DMS114 treated with DMSO at 0.1 percent for 48 hours (cell line): ENCODE measurements at regions not wholly inside any gene's neighbourhood (a gene's known extent, or its start where the extent isn't known, plus 50 kb on each side); places are given as distances from the start of the nearest gene placed in this dataset.
"Not testable (repeated sequence)": the region's sequence is repeated elsewhere in the genome, so short reads cannot be mapped to it uniquely, and the experiment has no call there.

ENCODE experiments used
- DNase-seq: peaks from one replicate; lab custom pipeline; 2025; ENCODE audit not compliant: unreplicated experiment; lab: John Stamatoyannopoulos, UW

GRCh38 chr3:18562364-18563154 is 137.4 kb upstream of the SATB1 start:
- DNase-seq: no peak

- no peak for DNase-seq
Observed at GRCh38 chr3:18559331-18559842, 134.2 kb upstream of the SATB1 start.

GRCh38 chr3:18558507-18558906 is 133.4 kb upstream of the SATB1 start:
- no peak for DNase-seq

- DNase-seq: no peak
Observed at GRCh38 chr3:18557216-18557615, 132.1 kb upstream of the SATB1 start.

- DNase-seq: no peak
Observed at GRCh38 chr3:18556503-18557135, 131.5 kb upstream of the SATB1 start.

- DNase-seq: no peak
Observed at GRCh38 chr3:18556001-18556408, 130.9 kb upstream of the SATB1 start.

- DNase-seq: not testable (repeated sequence)
Observed at GRCh38 chr3:18552579-18553105, 127.5 kb upstream of the SATB1 start.

- DNase-seq: no peak
Observed at GRCh38 chr3:18546632-18547031, 121.5 kb upstream of the SATB1 start.

GRCh38 chr3:18544146-18544545 is 119.0 kb upstream of the SATB1 start:
- no peak for DNase-seq

- DNase-seq: no peak
Observed at GRCh38 chr3:18538463-18539230, 113.5 kb upstream of the SATB1 start.

- no peak for DNase-seq
Observed at GRCh38 chr3:18533039-18533438, 107.9 kb upstream of the SATB1 start.

- no peak for DNase-seq
Observed at GRCh38 chr3:18531662-18532061, 106.5 kb upstream of the SATB1 start.

GRCh38 chr3:18529631-18530030 is 104.5 kb upstream of the SATB1 start:
- DNase-seq: no peak

GRCh38 chr3:18527691-18528090 is 102.6 kb upstream of the SATB1 start:
- DNase-seq: no peak

- DNase-seq: no peak
Observed at GRCh38 chr3:18526667-18527066, 101.5 kb upstream of the SATB1 start.

GRCh38 chr3:18516170-18516569 is 91.0 kb upstream of the SATB1 start:
- not testable (repeated sequence) for DNase-seq

- no peak for DNase-seq
Observed at GRCh38 chr3:18513091-18513490, 88.0 kb upstream of the SATB1 start.

- no peak for DNase-seq
Observed at GRCh38 chr3:18512007-18512406, 86.9 kb upstream of the SATB1 start.

- no peak for DNase-seq
Observed at GRCh38 chr3:18510947-18511346, 85.8 kb upstream of the SATB1 start.

- DNase-seq: no peak
Observed at GRCh38 chr3:18507333-18507732, 82.2 kb upstream of the SATB1 start.

GRCh38 chr3:18505056-18505455 is 79.9 kb upstream of the SATB1 start:
- no peak for DNase-seq
